HL-60 (cell line): ENCODE measurements at regions not wholly inside any gene's neighbourhood (a gene's known extent, or its start where the extent isn't known, plus 50 kb on each side); places are given as distances from the start of the nearest gene placed in this dataset.

ENCODE experiments used
- DNase-seq, 2 experiments: peaks; one replicate each; pipeline ENCODE4 v3.0.0-alpha.2; 2010 to 2020; ENCODE audit warnings: low read depth in 1 of 2, low spot score in 1 of 2
- H3K27ac ChIP-seq: fragments of 250-450 bp; sonication (Bioruptor Pico); replicated peaks from 2 replicates; pipeline ENCODE4 v1.5.1; 2020; ENCODE audit warnings: mild to moderate bottlenecking, moderate library complexity
- H3K27me3 ChIP-seq: fragments of 250-450 bp; sonication (Bioruptor Pico); 2 replicates; pipeline ENCODE4 v1.5.1; 2021; ENCODE audit warnings: mild to moderate bottlenecking, moderate library complexity; ENCODE audit not compliant: insufficient read depth, poor library complexity, severe bottlenecking
- H3K4me3 ChIP-seq: replicated peaks from 2 replicates; pipeline ENCODE4 v1.5.1; 2011; ENCODE audit warnings: mild to moderate bottlenecking, control low read depth, low read length; ENCODE audit not compliant: insufficient read depth
- GABPA ChIP-seq: IDR thresholded peaks from 2 replicates; pipeline ENCODE4 v1.6.1; 2012; ENCODE audit warnings: low read depth
- POLR2AphosphoS5 ChIP-seq: IDR thresholded peaks from 2 replicates; pipeline ENCODE4 v1.6.1; 2012; ENCODE audit warnings: low read depth
- SPI1 ChIP-seq: IDR thresholded peaks from 2 replicates; pipeline ENCODE4 v1.6.1; 2012; ENCODE audit warnings: low read depth, mild to moderate bottlenecking, borderline replicate concordance
- TF ChIP-seq, protein P1 (sequence below): IDR thresholded peaks from 2 replicates; pipeline ENCODE4 v1.6.1; 2012; ENCODE audit warnings: low read depth; ENCODE audit not compliant: insufficient replicate concordance
- TF ChIP-seq, protein P2 (sequence below): IDR thresholded peaks from one replicate; pipeline ENCODE4 v1.5.1; 2011; ENCODE audit warnings: low read length, control low read depth, inconsistent platforms; ENCODE audit not compliant: insufficient read depth

- Histone ChIP-seq H3K27ac (no peak overlapping the region), H3K27me3 (no peaks in the 10 kb centered on the region), H3K4me3 (no peak overlapping the region)
- TF ChIP-seq, protein P1, sequence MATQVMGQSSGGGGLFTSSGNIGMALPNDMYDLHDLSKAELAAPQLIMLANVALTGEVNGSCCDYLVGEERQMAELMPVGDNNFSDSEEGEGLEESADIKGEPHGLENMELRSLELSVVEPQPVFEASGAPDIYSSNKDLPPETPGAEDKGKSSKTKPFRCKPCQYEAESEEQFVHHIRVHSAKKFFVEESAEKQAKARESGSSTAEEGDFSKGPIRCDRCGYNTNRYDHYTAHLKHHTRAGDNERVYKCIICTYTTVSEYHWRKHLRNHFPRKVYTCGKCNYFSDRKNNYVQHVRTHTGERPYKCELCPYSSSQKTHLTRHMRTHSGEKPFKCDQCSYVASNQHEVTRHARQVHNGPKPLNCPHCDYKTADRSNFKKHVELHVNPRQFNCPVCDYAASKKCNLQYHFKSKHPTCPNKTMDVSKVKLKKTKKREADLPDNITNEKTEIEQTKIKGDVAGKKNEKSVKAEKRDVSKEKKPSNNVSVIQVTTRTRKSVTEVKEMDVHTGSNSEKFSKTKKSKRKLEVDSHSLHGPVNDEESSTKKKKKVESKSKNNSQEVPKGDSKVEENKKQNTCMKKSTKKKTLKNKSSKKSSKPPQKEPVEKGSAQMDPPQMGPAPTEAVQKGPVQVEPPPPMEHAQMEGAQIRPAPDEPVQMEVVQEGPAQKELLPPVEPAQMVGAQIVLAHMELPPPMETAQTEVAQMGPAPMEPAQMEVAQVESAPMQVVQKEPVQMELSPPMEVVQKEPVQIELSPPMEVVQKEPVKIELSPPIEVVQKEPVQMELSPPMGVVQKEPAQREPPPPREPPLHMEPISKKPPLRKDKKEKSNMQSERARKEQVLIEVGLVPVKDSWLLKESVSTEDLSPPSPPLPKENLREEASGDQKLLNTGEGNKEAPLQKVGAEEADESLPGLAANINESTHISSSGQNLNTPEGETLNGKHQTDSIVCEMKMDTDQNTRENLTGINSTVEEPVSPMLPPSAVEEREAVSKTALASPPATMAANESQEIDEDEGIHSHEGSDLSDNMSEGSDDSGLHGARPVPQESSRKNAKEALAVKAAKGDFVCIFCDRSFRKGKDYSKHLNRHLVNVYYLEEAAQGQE = peak; percentile 69
- TF ChIP-seq, protein P2, sequence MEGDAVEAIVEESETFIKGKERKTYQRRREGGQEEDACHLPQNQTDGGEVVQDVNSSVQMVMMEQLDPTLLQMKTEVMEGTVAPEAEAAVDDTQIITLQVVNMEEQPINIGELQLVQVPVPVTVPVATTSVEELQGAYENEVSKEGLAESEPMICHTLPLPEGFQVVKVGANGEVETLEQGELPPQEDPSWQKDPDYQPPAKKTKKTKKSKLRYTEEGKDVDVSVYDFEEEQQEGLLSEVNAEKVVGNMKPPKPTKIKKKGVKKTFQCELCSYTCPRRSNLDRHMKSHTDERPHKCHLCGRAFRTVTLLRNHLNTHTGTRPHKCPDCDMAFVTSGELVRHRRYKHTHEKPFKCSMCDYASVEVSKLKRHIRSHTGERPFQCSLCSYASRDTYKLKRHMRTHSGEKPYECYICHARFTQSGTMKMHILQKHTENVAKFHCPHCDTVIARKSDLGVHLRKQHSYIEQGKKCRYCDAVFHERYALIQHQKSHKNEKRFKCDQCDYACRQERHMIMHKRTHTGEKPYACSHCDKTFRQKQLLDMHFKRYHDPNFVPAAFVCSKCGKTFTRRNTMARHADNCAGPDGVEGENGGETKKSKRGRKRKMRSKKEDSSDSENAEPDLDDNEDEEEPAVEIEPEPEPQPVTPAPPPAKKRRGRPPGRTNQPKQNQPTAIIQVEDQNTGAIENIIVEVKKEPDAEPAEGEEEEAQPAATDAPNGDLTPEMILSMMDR = no peak
- TF ChIP-seq SPI1 (peak; percentile 63), POLR2AphosphoS5 (peak; percentile 75), GABPA (peak; percentile 30; the same call in 1 of the 2 replicates)
- DNase-seq = peak; percentile 92 to 98
Measured at GRCh38 chr13:80048802-80049201, 292.1 kb downstream of the SPRY2 start.

GRCh38 chr13:80048030-80048429, 292.9 kb downstream of the SPRY2 start:
- Histone ChIP-seq H3K4me3 (no peak overlapping the region), H3K27me3 (no peaks in the 10 kb centered on the region), H3K27ac (no peak overlapping the region)
- TF ChIP-seq GABPA (no peak), SPI1 (no peak)
- DNase-seq = no peak

- no peak overlapping the region for H3K4me3 ChIP-seq
- no peak for TF ChIP-seq SPI1
- no peak for TF ChIP-seq POLR2AphosphoS5
- TF ChIP-seq, protein P1 = no peak
- TF ChIP-seq GABPA = no peak
- TF ChIP-seq, protein P2 = no peak
- H3K27me3 ChIP-seq = no peaks in the 10 kb centered on the region
- no peak overlapping the region for H3K27ac ChIP-seq
- no peak for DNase-seq
Measured at GRCh38 chr13:80047406-80047805, 293.5 kb downstream of the SPRY2 start.

DNA sequence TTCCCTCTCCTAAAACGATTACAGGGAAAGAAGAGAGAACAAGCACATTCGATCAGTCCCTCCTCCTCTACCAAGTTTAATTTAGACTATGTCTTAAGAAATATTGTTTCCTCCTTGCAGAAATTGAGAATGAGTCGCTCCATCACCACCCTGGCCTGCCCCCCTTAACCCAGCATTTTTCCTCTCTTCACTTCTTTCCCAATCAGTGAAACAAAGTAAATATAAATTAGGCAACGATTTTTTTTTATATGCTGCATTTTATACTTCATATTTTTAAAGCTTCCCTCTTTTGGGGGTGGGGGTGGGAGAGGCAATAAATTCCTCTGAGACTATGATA, 300.0 kb downstream of the SPRY2 start:
- H3K4me3 ChIP-seq = no peak overlapping the region
- H3K27me3 ChIP-seq = no peaks in the 10 kb centered on the region
- no peak for TF ChIP-seq SPI1
- TF ChIP-seq, protein P1 = no peak
- no peak overlapping the region for H3K27ac ChIP-seq
- DNase-seq = no peak
